ENCODE measurements at regions not wholly inside any gene's neighbourhood (a gene's known extent, or its start where the extent isn't known, plus 50 kb on each side); places are given as distances from the start of the nearest gene placed in this dataset.
"Not testable (repeated sequence)": the region's sequence is repeated elsewhere in the genome, so short reads cannot be mapped to it uniquely, and the experiment has no call there.

GRCh38 chr9:25205285-25205684 is 473.0 kb downstream of the TUSC1 start:
- DNase-seq (ENCODE audit: extremely low read depth, low read depth): no peak
- no peak for TF ChIP-seq CTCF (IDR thresholded peaks at IDR 0.05; ENCODE audit: low read depth, low read length, missing control alignments)
- no peak overlapping the region for H3K4me3 ChIP-seq (replicated peaks; ENCODE audit: low read depth, low read length)

- DNase-seq (ENCODE audit: extremely low read depth, low read depth): no peak
- H3K4me3 ChIP-seq (replicated peaks; ENCODE audit: low read depth, low read length): no peak overlapping the region
- TF ChIP-seq CTCF (IDR thresholded peaks at IDR 0.05; ENCODE audit: low read depth, low read length, missing control alignments): no peak
These were observed 500.4 kb downstream of the TUSC1 start for GRCh38 chr9:25177858-25178257.

- H3K4me3 ChIP-seq (replicated peaks; ENCODE audit: low read depth, low read length): no peak overlapping the region
- no peak for TF ChIP-seq CTCF (IDR thresholded peaks at IDR 0.05; ENCODE audit: low read depth, low read length, missing control alignments)
- no peak for DNase-seq (ENCODE audit: extremely low read depth, low read depth)
These were observed 548.7 kb downstream of the TUSC1 start for GRCh38 chr9:25129537-25129936.

GRCh38 chr9:25121811-25122210 is 556.4 kb downstream of the TUSC1 start:
- TF ChIP-seq CTCF (IDR thresholded peaks at IDR 0.05; ENCODE audit: low read depth, low read length, missing control alignments): no peak
- no peak overlapping the region for H3K4me3 ChIP-seq (replicated peaks; ENCODE audit: low read depth, low read length)
- DNase-seq (ENCODE audit: extremely low read depth, low read depth): no peak

- no peak for TF ChIP-seq CTCF (IDR thresholded peaks at IDR 0.05; ENCODE audit: low read depth, low read length, missing control alignments)
- DNase-seq (ENCODE audit: extremely low read depth, low read depth): no peak
- no peak overlapping the region for H3K4me3 ChIP-seq (replicated peaks; ENCODE audit: low read depth, low read length)
These were observed 559.2 kb downstream of the TUSC1 start for GRCh38 chr9:25119041-25119440.

- TF ChIP-seq CTCF (IDR thresholded peaks at IDR 0.05; ENCODE audit: low read depth, low read length, missing control alignments): no peak
- no peak overlapping the region for H3K4me3 ChIP-seq (replicated peaks; ENCODE audit: low read depth, low read length)
- DNase-seq (ENCODE audit: extremely low read depth, low read depth): no peak
These were observed 560.5 kb downstream of the TUSC1 start for GRCh38 chr9:25117791-25118190.

- H3K4me3 ChIP-seq (replicated peaks; ENCODE audit: low read depth, low read length); DNase-seq (ENCODE audit: extremely low read depth, low read depth): not testable (repeated sequence)
These were observed 556.5 kb upstream of the IZUMO3 start for GRCh38 chr9:25102204-25102603.

All from HFF-Myc (cell line).